ENCODE measurements at regions not wholly inside any gene's neighbourhood (a gene's known extent, or its start where the extent isn't known, plus 50 kb on each side); places are given as distances from the start of the nearest gene placed in this dataset.

- in situ Hi-C loops (cut with MboI; ENCODE audit: low sequenced_read_pairs, unreplicated experiment) = no loop called here
- no peak for DNase-seq (ENCODE audit: low spot score)
- no peak for TF ChIP-seq CTCF (IDR thresholded peaks at IDR 0.05; ENCODE audit: borderline replicate concordance, control extremely low read depth, extremely low read depth, insufficient read depth, missing control alignments)
Measured at GRCh38 chr20:4608861-4609260, 77.4 kb upstream of the PRNP start.

- in situ Hi-C loops (cut with MboI; ENCODE audit: low sequenced_read_pairs, unreplicated experiment) = no loop called here
- DNase-seq (ENCODE audit: low spot score) = peak; percentile 72
- peak; percentile 77 for TF ChIP-seq CTCF (IDR thresholded peaks at IDR 0.05; ENCODE audit: borderline replicate concordance, control extremely low read depth, extremely low read depth, insufficient read depth, missing control alignments)
Measured at GRCh38 chr20:4607287-4607713, 79.0 kb upstream of the PRNP start.

- in situ Hi-C loops (cut with MboI; ENCODE audit: low sequenced_read_pairs, unreplicated experiment) = no loop called here
- TF ChIP-seq CTCF (IDR thresholded peaks at IDR 0.05; ENCODE audit: borderline replicate concordance, control extremely low read depth, extremely low read depth, insufficient read depth, missing control alignments) = no peak
- no peak for DNase-seq (ENCODE audit: low spot score)
Measured at GRCh38 chr20:4606051-4606450, 80.2 kb upstream of the PRNP start.

GRCh38 chr20:4605166-4605565 lies 81.1 kb upstream of the PRNP start:
- no peak for DNase-seq (ENCODE audit: low spot score)
- no peak for TF ChIP-seq CTCF (IDR thresholded peaks at IDR 0.05; ENCODE audit: borderline replicate concordance, control extremely low read depth, extremely low read depth, insufficient read depth, missing control alignments)
- in situ Hi-C loops (cut with MboI; ENCODE audit: low sequenced_read_pairs, unreplicated experiment) = no loop called here

GRCh38 chr20:4604580-4604979 lies 81.7 kb upstream of the PRNP start:
- in situ Hi-C loops (cut with MboI; ENCODE audit: low sequenced_read_pairs, unreplicated experiment) = no loop called here
- no peak for DNase-seq (ENCODE audit: low spot score)
- TF ChIP-seq CTCF (IDR thresholded peaks at IDR 0.05; ENCODE audit: borderline replicate concordance, control extremely low read depth, extremely low read depth, insufficient read depth, missing control alignments) = no peak

- no peak for TF ChIP-seq CTCF (IDR thresholded peaks at IDR 0.05; ENCODE audit: borderline replicate concordance, control extremely low read depth, extremely low read depth, insufficient read depth, missing control alignments)
- in situ Hi-C loops (cut with MboI; ENCODE audit: low sequenced_read_pairs, unreplicated experiment) = no loop called here
Measured at GRCh38 chr20:4603724-4604123, 82.5 kb upstream of the PRNP start.

GRCh38 chr20:4602297-4602631 lies 84.0 kb upstream of the PRNP start:
- no peak for DNase-seq (ENCODE audit: low spot score)
- in situ Hi-C loops (cut with MboI; ENCODE audit: low sequenced_read_pairs, unreplicated experiment) = no loop called here
- TF ChIP-seq CTCF (IDR thresholded peaks at IDR 0.05; ENCODE audit: borderline replicate concordance, control extremely low read depth, extremely low read depth, insufficient read depth, missing control alignments) = no peak

More at GRCh38 chr20:4603724-4604123, 82.5 kb upstream of the PRNP start:
- DNase-seq (ENCODE audit: low spot score) = no peak

Measured in GM13976 (cell line).